AG10803 (cell line): ENCODE measurements at regions not wholly inside any gene's neighbourhood (a gene's known extent, or its start where the extent isn't known, plus 50 kb on each side); places are given as distances from the start of the nearest gene placed in this dataset.

Experiments used
- DNase-seq: peaks from one replicate; pipeline ENCODE4 v3.0.0; 2010; ENCODE audit warnings: low read depth
- H3K4me3 ChIP-seq: 2 replicates; pipeline ENCODE4 v1.5.1; 2011; ENCODE audit warnings: mild to moderate bottlenecking, low read length, control low read depth
- CTCF ChIP-seq: conservative IDR thresholded peaks from 2 replicates; pipeline ENCODE4 v1.5.1; 2011; ENCODE audit warnings: mild to moderate bottlenecking, low read length, control low read depth, inconsistent platforms

GRCh38 chr20:58092871-58093270 is 135.6 kb downstream of the ANKRD60 start:
- no peak overlapping the region for H3K4me3 ChIP-seq
- DNase-seq: no peak
- TF ChIP-seq CTCF: no peak

- H3K4me3 ChIP-seq: no peak overlapping the region
- DNase-seq: no peak
- no peak for TF ChIP-seq CTCF
These were observed 136.1 kb downstream of the ANKRD60 start for GRCh38 chr20:58092353-58092752.

GRCh38 chr20:58091810-58092209 is 136.6 kb downstream of the ANKRD60 start:
- no peak for DNase-seq
- H3K4me3 ChIP-seq: no peak overlapping the region
- TF ChIP-seq CTCF: no peak

GRCh38 chr20:58090161-58090560 is 138.3 kb downstream of the ANKRD60 start:
- no peak for TF ChIP-seq CTCF
- no peak for DNase-seq
- no peak overlapping the region for H3K4me3 ChIP-seq

GRCh38 chr20:58088625-58089024 is 139.8 kb downstream of the ANKRD60 start:
- no peak for TF ChIP-seq CTCF
- DNase-seq: no peak
- H3K4me3 ChIP-seq: no peak overlapping the region

GRCh38 chr20:58088105-58088504 is 140.3 kb downstream of the ANKRD60 start:
- DNase-seq: no peak
- no peak overlapping the region for H3K4me3 ChIP-seq
- TF ChIP-seq CTCF: no peak; the same call in 1 of the 2 replicates

GRCh38 chr20:58087562-58087858 is 140.9 kb downstream of the ANKRD60 start:
- no peak for TF ChIP-seq CTCF
- no peak overlapping the region for H3K4me3 ChIP-seq
- DNase-seq: no peak
